SK-N-DZ (cell line): ENCODE measurements at regions not wholly inside any gene's neighbourhood (a gene's known extent, or its start where the extent isn't known, plus 50 kb on each side); places are given as distances from the start of the nearest gene placed in this dataset.
"Not testable (repeated sequence)": the region's sequence is repeated elsewhere in the genome, so short reads cannot be mapped to it uniquely, and the experiment has no call there.

Experiments
- DNase-seq: peaks from one replicate; pipeline ENCODE4 v3.0.0-alpha.2; 2015; ENCODE audit warnings: low spot score

GRCh38 chrX:129361576-129361975 is 161.7 kb downstream of the SMARCA1 start:
- no peak for DNase-seq

- peak; percentile 49 for DNase-seq
Measured at GRCh38 chrX:129360175-129360574, 163.1 kb downstream of the SMARCA1 start.

GRCh38 chrX:129359269-129359668 is 164.0 kb downstream of the SMARCA1 start:
- no peak for DNase-seq

- not testable (repeated sequence) for DNase-seq
Measured at GRCh38 chrX:129357428-129357827, 165.9 kb downstream of the SMARCA1 start.

GRCh38 chrX:129347291-129347690 is 176.0 kb downstream of the SMARCA1 start:
- no peak for DNase-seq

- no peak for DNase-seq
Measured at GRCh38 chrX:129346574-129346973, 176.7 kb downstream of the SMARCA1 start.

- DNase-seq = not testable (repeated sequence)
Measured at GRCh38 chrX:129337264-129337663, 186.0 kb downstream of the SMARCA1 start.

- DNase-seq = no peak
Measured at GRCh38 chrX:129323115-129323514, 200.2 kb downstream of the SMARCA1 start.

- DNase-seq = no peak
Measured at GRCh38 chrX:129318375-129318774, 204.9 kb downstream of the SMARCA1 start.

- peak; percentile 90 for DNase-seq
Measured at GRCh38 chrX:129316461-129316860, 206.8 kb downstream of the SMARCA1 start.

GRCh38 chrX:129310000-129310399 is 213.3 kb downstream of the SMARCA1 start:
- DNase-seq = no peak

GRCh38 chrX:129262912-129263311 is 260.4 kb downstream of the SMARCA1 start:
- no peak for DNase-seq

- DNase-seq = not testable (repeated sequence)
Measured at GRCh38 chrX:129255516-129255915, 267.8 kb downstream of the SMARCA1 start.

- no peak for DNase-seq
Measured at GRCh38 chrX:129249563-129249962, 273.7 kb downstream of the SMARCA1 start.

- DNase-seq = no peak
Measured at GRCh38 chrX:129247642-129248041, 275.6 kb downstream of the SMARCA1 start.

GRCh38 chrX:129239371-129239770 is 283.9 kb downstream of the SMARCA1 start:
- no peak for DNase-seq

- DNase-seq = no peak
Measured at GRCh38 chrX:129238011-129238410, 285.3 kb downstream of the SMARCA1 start.

GRCh38 chrX:129235903-129236302 is 287.4 kb downstream of the SMARCA1 start:
- no peak for DNase-seq

GRCh38 chrX:129233786-129234185 is 289.5 kb downstream of the SMARCA1 start:
- no peak for DNase-seq

- DNase-seq = peak; percentile 85
Measured at GRCh38 chrX:129230850-129231512, 292.3 kb downstream of the SMARCA1 start.

GRCh38 chrX:129230168-129230567 is 293.1 kb downstream of the SMARCA1 start:
- no peak for DNase-seq

GRCh38 chrX:129227366-129227765 is 295.9 kb downstream of the SMARCA1 start:
- DNase-seq = peak; percentile 26

GRCh38 chrX:129193357-129193756 is 329.9 kb downstream of the SMARCA1 start:
- no peak for DNase-seq

- no peak for DNase-seq
Measured at GRCh38 chrX:129188231-129188630, 335.1 kb downstream of the SMARCA1 start.
